Progenitor cell of endocrine pancreas (in vitro differentiated cells): ENCODE measurements at regions not wholly inside any gene's neighbourhood (a gene's known extent, or its start where the extent isn't known, plus 50 kb on each side); places are given as distances from the start of the nearest gene placed in this dataset.

Experiments used
- DNase-seq: peaks from one replicate; pipeline ENCODE4 v3.0.0; 2021; ENCODE audit warnings: low spot score; ENCODE audit not compliant: unreplicated experiment
- H3K27ac Mint-ChIP-seq: 2 replicates; pipeline ENCODE4 v1.8.0; 2021; ENCODE audit warnings: mild to moderate bottlenecking, moderate library complexity, mixed read lengths
- H3K27me3 Mint-ChIP-seq: 2 replicates; pipeline ENCODE4 v1.8.0; 2021; ENCODE audit warnings: mixed read lengths
- H3K36me3 Mint-ChIP-seq: 2 replicates; pipeline ENCODE4 v1.8.0; 2022; ENCODE audit warnings: mixed read lengths; ENCODE audit not compliant: insufficient read depth
- H3K4me1 Mint-ChIP-seq: 2 replicates; pipeline ENCODE4 v1.8.0; 2021; ENCODE audit warnings: low read depth, mixed read lengths
- H3K4me3 Mint-ChIP-seq: 2 replicates; pipeline ENCODE4 v1.8.0; 2021; ENCODE audit warnings: low read depth, mild to moderate bottlenecking, moderate library complexity, mixed read lengths
- H3K9me3 Mint-ChIP-seq: 2 replicates; pipeline ENCODE4 v1.8.0; 2021; ENCODE audit warnings: low read depth, mixed read lengths
- TF ChIP-seq, protein P1 (sequence below): fragments of 200-600 bp; sonication (generic); IDR thresholded peaks from one replicate; pipeline ENCODE4 v1.5.0; 2021; ENCODE audit warnings: antibody characterized with exemption, mild to moderate bottlenecking; ENCODE audit not compliant: unreplicated experiment

DNA sequence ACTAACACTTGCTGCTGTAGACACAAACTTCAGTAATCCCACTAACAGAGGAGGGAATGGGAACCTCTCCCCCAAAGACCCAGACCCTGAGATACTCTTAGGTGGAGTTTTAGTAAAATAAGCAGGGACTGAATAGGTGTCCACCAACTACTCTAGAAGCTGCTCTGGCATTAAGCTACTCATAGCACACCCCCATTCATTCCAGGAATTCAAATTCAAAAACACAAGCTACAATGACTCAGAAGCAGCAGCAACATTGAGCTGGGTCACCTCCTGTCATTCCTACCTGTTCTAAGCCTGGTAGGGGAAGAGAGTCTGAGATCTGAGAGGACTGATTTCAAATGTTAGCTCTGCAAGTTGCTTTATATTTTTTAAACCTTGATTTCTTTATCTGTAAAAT, 135.4 kb upstream of the FRMPD4 start:
- no peak overlapping the region for H3K27ac Mint-ChIP-seq
- TF ChIP-seq, protein P1, sequence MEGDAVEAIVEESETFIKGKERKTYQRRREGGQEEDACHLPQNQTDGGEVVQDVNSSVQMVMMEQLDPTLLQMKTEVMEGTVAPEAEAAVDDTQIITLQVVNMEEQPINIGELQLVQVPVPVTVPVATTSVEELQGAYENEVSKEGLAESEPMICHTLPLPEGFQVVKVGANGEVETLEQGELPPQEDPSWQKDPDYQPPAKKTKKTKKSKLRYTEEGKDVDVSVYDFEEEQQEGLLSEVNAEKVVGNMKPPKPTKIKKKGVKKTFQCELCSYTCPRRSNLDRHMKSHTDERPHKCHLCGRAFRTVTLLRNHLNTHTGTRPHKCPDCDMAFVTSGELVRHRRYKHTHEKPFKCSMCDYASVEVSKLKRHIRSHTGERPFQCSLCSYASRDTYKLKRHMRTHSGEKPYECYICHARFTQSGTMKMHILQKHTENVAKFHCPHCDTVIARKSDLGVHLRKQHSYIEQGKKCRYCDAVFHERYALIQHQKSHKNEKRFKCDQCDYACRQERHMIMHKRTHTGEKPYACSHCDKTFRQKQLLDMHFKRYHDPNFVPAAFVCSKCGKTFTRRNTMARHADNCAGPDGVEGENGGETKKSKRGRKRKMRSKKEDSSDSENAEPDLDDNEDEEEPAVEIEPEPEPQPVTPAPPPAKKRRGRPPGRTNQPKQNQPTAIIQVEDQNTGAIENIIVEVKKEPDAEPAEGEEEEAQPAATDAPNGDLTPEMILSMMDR: no peak
- H3K9me3 Mint-ChIP-seq: peaks cover 18% of the 10 kb centered on the region
- H3K4me1 Mint-ChIP-seq: no peaks in the 10 kb centered on the region
- no peak for DNase-seq
- H3K4me3 Mint-ChIP-seq: no peak overlapping the region
- no peaks in the 10 kb centered on the region for H3K27me3 Mint-ChIP-seq
- H3K36me3 Mint-ChIP-seq: no peaks in the 10 kb centered on the region

DNA sequence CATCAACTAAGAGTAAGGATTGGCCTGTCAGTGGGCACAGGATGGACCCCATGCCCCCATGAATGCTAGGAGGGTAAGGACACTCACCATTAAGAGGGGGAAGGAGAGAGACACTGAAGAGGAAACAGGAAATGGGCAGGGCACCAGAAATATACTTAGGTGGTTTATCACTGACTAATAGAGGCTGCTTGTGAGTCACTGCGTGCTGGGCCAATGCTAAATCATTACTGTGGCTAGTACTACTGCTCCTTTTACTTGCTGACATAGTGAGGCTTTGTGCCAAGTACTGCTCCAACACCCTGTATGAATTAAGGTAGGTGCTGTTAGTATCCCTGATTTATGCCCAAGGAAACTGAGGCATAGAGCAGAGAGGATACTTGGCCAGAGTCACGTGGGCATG, 130.4 kb upstream of the FRMPD4 start:
- Mint-ChIP-seq H3K36me3 (no peaks in the 10 kb centered on the region), H3K4me3 (no peak overlapping the region), H3K27ac (no peak overlapping the region), H3K4me1 (no peaks in the 10 kb centered on the region), H3K9me3 (peaks cover 18% of the 10 kb centered on the region), H3K27me3 (no peaks in the 10 kb centered on the region)
- DNase-seq: no peak
- TF ChIP-seq, protein P1: no peak

DNA sequence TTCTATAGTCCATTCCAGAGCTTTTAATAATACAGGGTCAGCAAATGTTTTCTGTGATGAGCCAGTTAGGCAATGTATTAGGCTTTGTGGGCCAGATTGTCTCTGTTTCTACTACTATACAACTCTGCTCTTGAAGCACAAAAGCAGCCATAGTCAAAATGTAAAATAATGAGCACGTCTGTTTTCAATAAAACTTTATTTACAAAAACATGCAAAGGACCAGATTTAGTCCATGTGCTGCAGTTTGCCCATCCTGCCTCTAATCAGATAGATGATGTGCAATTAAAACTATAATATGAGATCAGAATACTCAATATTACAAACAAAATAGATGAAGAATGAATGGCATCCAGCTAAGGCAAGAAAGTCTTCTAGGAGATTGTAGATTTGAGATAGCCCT, 127.8 kb upstream of the FRMPD4 start:
- Mint-ChIP-seq H3K9me3 (peaks cover 18% of the 10 kb centered on the region), H3K4me3 (no peak overlapping the region), H3K36me3 (no peaks in the 10 kb centered on the region), H3K27ac (no peak overlapping the region), H3K4me1 (peaks cover 1% of the 10 kb centered on the region), H3K27me3 (no peaks in the 10 kb centered on the region)
- no peak for DNase-seq
- TF ChIP-seq, protein P1: no peak

DNA sequence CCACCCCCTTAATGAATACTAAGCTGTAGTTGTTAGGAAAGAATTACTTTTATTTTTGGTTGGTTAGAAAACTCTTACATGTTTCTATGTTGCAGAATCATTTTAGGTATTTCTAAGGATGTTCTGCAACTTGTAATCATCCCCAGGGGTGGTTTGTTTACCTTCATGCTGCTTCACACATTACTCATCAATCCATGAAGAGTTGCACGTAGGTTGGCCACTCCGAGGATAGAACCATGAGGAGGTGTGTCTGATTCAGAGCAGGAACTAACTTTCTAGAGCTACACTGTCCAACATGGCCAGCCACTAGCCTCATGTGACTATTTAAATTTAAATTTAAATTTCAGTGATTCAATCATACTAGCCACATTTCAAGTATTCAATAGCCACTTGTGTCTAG, 127.2 kb upstream of the FRMPD4 start:
- H3K4me3 Mint-ChIP-seq: no peak overlapping the region
- peaks cover 21% of the 10 kb centered on the region for H3K9me3 Mint-ChIP-seq
- H3K4me1 Mint-ChIP-seq: peaks cover 1% of the 10 kb centered on the region
- no peaks in the 10 kb centered on the region for H3K36me3 Mint-ChIP-seq
- TF ChIP-seq, protein P1: no peak
- DNase-seq: no peak
- H3K27ac Mint-ChIP-seq: no peak overlapping the region
- no peaks in the 10 kb centered on the region for H3K27me3 Mint-ChIP-seq

DNA sequence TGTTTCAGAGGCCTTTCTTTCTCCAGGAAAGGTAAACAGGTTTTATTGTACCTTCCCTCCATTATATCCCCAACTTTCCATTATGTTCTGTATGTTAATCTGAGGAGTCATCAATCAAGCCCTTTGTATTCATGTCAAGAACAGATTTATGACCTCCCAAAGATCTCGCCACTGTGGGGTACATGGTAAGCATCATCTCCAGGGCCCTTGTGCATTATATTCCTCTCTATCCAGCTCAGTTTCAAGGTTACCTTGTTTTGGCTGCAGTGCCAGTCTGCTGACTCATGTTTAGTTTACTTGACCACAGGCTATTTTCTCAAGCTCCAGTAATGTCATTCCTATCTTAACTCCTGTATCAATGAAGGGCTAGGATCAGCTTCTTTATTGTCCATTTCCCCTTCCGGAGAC, 125.1 kb upstream of the FRMPD4 start:
- H3K27ac Mint-ChIP-seq: no peak overlapping the region
- TF ChIP-seq, protein P1: no peak
- DNase-seq: no peak
- peaks cover 1% of the 10 kb centered on the region for H3K4me1 Mint-ChIP-seq
- H3K4me3 Mint-ChIP-seq: no peak overlapping the region
- no peaks in the 10 kb centered on the region for H3K36me3 Mint-ChIP-seq
- peaks cover 19% of the 10 kb centered on the region for H3K9me3 Mint-ChIP-seq
- H3K27me3 Mint-ChIP-seq: no peaks in the 10 kb centered on the region
